IPS-20b (cell line): ENCODE measurements at regions not wholly inside any gene's neighbourhood (a gene's known extent, or its start where the extent isn't known, plus 50 kb on each side); places are given as distances from the start of the nearest gene placed in this dataset.

Experiments used
- H3K27ac ChIP-seq: one replicate; pipeline ENCODE4 v1.5.1; 2013; ENCODE audit warnings: low read length
- H3K27me3 ChIP-seq: 2 replicates; pipeline ENCODE4 v1.6.1; 2013; ENCODE audit warnings: mild to moderate bottlenecking, low read length, inconsistent platforms; ENCODE audit not compliant: insufficient read depth
- H3K36me3 ChIP-seq: 2 replicates; pipeline ENCODE4 v1.6.1; 2013; ENCODE audit warnings: low read depth, mild to moderate bottlenecking, inconsistent platforms, low read length, moderate library complexity; ENCODE audit not compliant: insufficient read depth
- H3K4me1 ChIP-seq: 2 replicates; pipeline ENCODE4 v1.6.1; 2013; ENCODE audit warnings: mild to moderate bottlenecking, control low read depth, inconsistent platforms, low read length, moderate library complexity; ENCODE audit not compliant: insufficient read depth
- H3K4me3 ChIP-seq: 2 replicates; pipeline ENCODE4 v1.5.1; 2013; ENCODE audit warnings: mild to moderate bottlenecking, low read length, inconsistent platforms
- H3K9ac ChIP-seq: 2 replicates; pipeline ENCODE4 v1.6.1; 2013; ENCODE audit warnings: low read depth, mild to moderate bottlenecking, inconsistent platforms, low read length, moderate library complexity
- H3K9me3 ChIP-seq: 2 replicates; pipeline ENCODE4 v1.6.1; 2013; ENCODE audit warnings: mild to moderate bottlenecking, low read depth, low read length, inconsistent platforms; ENCODE audit not compliant: insufficient read depth

DNA sequence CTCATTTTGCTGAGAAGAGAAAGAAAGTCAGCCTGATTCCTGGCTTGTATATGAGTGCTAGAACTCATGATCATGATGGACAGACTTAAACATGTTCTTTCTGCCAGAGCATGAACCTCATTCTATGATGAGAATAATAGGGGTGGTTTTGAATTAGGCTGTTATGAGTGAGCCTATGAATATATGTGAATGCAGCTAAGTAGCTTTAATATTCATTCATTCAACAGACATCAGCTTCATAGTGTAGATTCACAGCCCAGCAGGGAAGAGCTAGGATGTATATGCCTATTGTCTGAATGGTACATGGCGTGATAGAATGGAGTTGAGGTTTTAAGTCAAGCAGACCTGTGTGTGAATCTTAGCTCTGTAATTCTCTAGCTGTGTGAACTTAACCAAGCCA is 573.2 kb downstream of the DHX35 start:
- Histone ChIP-seq H3K27me3 (no peaks in the 10 kb centered on the region), H3K4me3 (no peak overlapping the region), H3K9me3 (no peaks in the 10 kb centered on the region), H3K27ac (no peak overlapping the region), H3K36me3 (no peaks in the 10 kb centered on the region), H3K4me1 (peaks cover 15% of the 10 kb centered on the region; the same call in 1 of the 2 replicates), H3K9ac (no peak overlapping the region)

DNA sequence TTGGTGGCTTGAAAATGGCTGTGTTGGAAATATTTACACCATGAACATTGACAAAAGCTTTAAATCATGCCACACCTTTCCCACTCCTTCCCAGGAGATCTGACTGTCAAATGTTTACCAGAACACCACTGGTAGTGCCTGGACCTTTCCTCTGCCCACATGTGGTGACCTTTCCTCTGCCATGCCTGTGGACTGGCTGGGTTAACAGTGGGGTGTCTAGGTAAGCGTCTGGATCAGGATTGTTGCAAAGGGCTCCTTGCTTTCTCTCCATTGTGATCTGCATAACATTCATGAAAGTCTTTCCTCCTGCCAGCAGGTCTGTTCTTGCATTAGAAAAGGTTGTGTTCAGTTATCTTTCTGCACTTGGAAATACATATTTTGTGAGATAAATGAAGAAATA is 572.7 kb downstream of the DHX35 start:
- H3K36me3 ChIP-seq: no peaks in the 10 kb centered on the region
- H3K9ac ChIP-seq: no peak overlapping the region
- H3K4me3 ChIP-seq: no peak overlapping the region
- H3K27ac ChIP-seq: no peak overlapping the region
- H3K9me3 ChIP-seq: no peaks in the 10 kb centered on the region
- H3K4me1 ChIP-seq: peaks cover 15% of the 10 kb centered on the region; the same call in 1 of the 2 replicates
- no peaks in the 10 kb centered on the region for H3K27me3 ChIP-seq

DNA sequence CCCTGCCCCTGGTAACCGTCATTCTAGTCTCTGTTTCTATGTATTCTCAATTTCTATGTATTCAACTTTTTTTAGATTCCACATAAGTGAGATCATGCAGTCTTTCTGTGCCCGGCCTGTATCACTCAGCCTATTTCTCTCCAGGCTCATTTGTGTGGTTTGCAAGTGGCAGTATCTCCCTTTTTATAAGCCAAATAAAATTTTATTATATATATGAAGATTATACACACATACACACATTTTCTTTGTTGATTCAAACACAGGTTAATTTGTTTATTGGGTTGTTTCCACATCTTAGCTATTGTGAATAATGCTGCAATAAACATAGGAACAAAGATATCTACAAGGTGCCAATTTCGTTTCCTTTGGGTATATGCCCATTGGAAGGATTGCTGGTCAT is 571.7 kb downstream of the DHX35 start:
- H3K27me3 ChIP-seq: no peaks in the 10 kb centered on the region
- H3K27ac ChIP-seq: no peak overlapping the region
- H3K4me3 ChIP-seq: no peak overlapping the region
- no peak overlapping the region for H3K9ac ChIP-seq
- H3K9me3 ChIP-seq: no peaks in the 10 kb centered on the region
- peaks cover 15% of the 10 kb centered on the region; the same call in 1 of the 2 replicates for H3K4me1 ChIP-seq
- H3K36me3 ChIP-seq: no peaks in the 10 kb centered on the region

DNA sequence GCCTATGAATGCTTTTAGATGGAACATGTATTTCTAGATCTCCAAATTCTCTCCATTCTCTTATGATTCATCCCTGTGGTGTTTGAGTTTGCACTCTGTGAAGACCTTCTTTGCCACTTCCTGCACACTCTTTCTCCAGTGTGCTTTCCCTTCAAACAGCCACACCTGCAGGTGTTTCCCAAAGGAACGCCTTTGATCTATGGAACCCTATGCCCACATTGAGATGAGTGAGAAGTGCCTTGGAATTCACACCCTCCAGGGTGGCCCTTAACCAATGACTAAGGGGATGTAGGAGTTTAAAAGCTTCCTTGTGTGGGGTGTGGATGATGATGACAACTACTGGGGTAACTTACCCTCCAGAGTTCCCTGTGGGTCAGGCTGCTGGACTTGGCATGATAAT is 570.1 kb downstream of the DHX35 start:
- no peak overlapping the region for H3K9ac ChIP-seq
- no peak overlapping the region for H3K4me3 ChIP-seq
- no peak overlapping the region for H3K27ac ChIP-seq
- H3K4me1 ChIP-seq: peaks cover 15% of the 10 kb centered on the region; the same call in 1 of the 2 replicates
- no peaks in the 10 kb centered on the region for H3K9me3 ChIP-seq
- no peaks in the 10 kb centered on the region for H3K27me3 ChIP-seq
- no peaks in the 10 kb centered on the region for H3K36me3 ChIP-seq

DNA sequence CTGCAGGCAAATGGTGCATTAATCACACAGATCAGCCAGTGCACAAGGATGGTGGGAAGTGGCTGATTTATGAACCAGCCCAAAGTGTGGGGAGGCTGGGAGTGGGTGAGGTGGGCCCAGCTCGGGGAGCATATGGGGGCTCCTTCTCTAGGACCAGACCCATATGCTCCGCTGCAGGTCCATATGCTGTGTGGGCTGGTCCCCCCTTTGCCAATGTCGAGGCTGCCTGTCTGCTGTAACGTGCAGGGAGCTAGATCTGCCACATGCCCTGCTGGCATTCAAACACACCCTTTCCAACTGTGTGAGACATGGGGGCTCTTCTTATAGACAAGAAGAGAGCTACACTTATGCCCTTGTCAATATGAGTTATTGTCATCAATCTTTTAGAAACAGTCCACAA is 566.3 kb downstream of the DHX35 start:
- Histone ChIP-seq H3K4me1 (0 out of 2 replicates have a peak, but pooled peaks cover 2% of the 10 kb centered on the region), H3K27ac (no peak overlapping the region), H3K4me3 (no peak overlapping the region), H3K9ac (no peak overlapping the region), H3K36me3 (no peaks in the 10 kb centered on the region), H3K9me3 (no peaks in the 10 kb centered on the region), H3K27me3 (no peaks in the 10 kb centered on the region)

DNA sequence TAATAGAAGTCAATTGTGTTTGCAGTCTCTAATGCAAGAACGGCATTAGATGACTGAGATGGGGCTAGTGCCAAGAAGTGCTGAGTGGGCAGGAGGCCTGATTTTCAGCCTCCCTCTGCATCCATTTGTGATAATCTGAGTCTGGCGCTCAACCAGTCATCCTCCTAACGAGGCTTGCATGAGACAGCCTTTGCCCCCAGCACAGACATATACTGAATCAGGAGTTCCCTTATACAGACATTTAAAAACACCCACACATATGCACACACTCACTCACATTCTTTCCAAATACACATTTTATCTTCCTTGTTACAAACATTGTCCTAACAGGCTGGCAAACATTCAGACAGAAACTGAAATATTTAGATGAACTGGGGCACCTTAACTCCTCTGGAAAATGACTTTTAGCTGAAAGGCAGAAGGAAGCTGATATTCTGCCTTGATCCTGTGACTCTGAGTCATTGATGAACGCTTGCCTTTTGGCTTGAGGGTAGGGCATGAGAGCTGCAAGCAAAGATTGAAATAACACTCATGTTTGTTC is 562.3 kb downstream of the DHX35 start:
- H3K4me3 ChIP-seq: no peak overlapping the region
- no peaks in the 10 kb centered on the region for H3K4me1 ChIP-seq
- H3K9ac ChIP-seq: no peak overlapping the region
- H3K27ac ChIP-seq: no peak overlapping the region
- H3K9me3 ChIP-seq: no peaks in the 10 kb centered on the region
- H3K36me3 ChIP-seq: no peaks in the 10 kb centered on the region
- no peaks in the 10 kb centered on the region for H3K27me3 ChIP-seq

DNA sequence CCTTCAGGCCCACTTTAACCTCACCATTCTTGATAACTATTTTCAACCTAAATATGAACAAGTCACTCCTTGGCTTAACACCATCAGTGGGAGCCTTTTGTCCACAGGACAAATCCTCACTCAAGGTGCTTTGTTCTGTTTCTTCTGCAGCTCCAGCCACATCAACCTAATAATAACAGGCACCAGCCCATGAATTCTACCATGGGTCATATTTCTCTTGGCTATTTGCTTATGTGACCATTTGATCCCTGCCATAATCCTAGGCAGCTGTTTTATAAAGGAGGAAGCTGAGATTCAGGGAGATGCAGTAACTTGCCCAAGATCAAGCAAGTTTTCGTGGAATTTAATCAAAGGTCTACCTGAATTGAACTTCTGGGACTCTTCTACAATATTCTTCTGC is 561.3 kb downstream of the DHX35 start:
- H3K27ac ChIP-seq: no peak overlapping the region
- no peak overlapping the region for H3K9ac ChIP-seq
- no peaks in the 10 kb centered on the region for H3K27me3 ChIP-seq
- no peaks in the 10 kb centered on the region for H3K4me1 ChIP-seq
- H3K9me3 ChIP-seq: no peaks in the 10 kb centered on the region; the same call in 1 of the 2 replicates
- no peaks in the 10 kb centered on the region for H3K36me3 ChIP-seq
- no peak overlapping the region for H3K4me3 ChIP-seq

DNA sequence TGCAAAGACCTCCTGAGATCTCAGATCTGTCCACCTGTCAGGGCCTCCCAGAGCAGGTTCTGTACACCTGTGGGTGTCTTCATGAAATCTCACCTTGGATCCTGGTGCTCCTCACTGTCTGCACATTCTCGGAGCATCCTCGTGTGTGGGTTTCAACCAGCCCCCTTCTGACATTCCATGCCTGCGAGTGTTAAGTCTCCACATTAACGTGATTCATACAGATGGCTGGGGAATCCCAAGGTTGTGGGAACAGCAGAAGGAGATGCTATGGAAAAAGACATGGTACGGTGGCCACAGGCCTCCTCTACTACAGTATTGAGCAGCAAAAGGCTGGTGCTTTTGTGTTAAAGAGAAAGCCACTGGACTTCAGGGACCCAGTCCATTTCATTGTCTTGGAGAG is 556.5 kb downstream of the DHX35 start:
- Histone ChIP-seq H3K27ac (no peak overlapping the region), H3K27me3 (no peaks in the 10 kb centered on the region), H3K9me3 (no peaks in the 10 kb centered on the region; the same call in 1 of the 2 replicates), H3K36me3 (no peaks in the 10 kb centered on the region), H3K4me3 (no peak overlapping the region), H3K4me1 (no peaks in the 10 kb centered on the region), H3K9ac (no peak overlapping the region)

DNA sequence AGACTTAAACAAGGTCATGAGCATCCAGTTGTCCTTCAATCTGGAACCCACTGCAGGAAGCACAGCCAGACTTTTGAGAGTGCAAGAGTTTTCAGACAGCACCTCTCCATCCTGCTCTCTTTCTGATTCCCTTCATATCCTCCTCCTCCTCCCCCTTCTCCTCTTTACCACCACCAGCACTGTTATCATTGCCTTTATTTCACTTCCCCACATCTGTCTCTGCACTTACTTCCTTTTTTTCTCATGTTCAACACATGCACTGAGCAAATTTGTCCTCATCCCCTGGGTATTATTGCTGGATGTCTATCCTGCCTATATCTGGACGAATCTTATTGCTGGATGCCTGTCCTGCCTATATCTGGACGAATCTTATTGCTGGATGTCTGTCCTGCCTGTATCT is 554.8 kb downstream of the DHX35 start:
- Histone ChIP-seq H3K4me3 (no peak overlapping the region), H3K9ac (no peak overlapping the region), H3K4me1 (no peaks in the 10 kb centered on the region), H3K27ac (no peak overlapping the region), H3K27me3 (no peaks in the 10 kb centered on the region), H3K36me3 (no peaks in the 10 kb centered on the region), H3K9me3 (no peaks in the 10 kb centered on the region; the same call in 1 of the 2 replicates)

DNA sequence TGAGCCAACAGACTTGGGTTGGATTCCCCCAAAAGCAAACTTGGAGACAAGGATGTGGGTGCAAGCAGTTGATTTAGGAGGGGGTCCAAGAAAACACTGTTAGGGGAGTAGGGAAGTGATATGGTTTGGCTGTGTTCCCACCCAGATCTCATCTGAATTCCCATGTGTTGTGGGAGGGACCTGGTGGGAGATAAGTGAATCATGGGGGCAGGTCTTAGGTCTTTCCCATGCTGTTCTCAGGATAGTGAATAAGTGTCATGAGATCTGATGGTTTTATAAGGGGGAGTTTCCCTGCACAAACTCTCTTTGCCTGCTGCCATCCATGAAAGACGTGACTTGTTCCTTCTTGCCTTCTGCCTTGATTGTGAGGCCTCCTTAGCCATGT is 542.6 kb downstream of the DHX35 start:
- Histone ChIP-seq H3K36me3 (no peaks in the 10 kb centered on the region), H3K9ac (no peak overlapping the region), H3K27ac (no peak overlapping the region), H3K4me3 (no peak overlapping the region), H3K9me3 (no peaks in the 10 kb centered on the region), H3K4me1 (peaks cover 3% of the 10 kb centered on the region; the same call in 1 of the 2 replicates), H3K27me3 (no peaks in the 10 kb centered on the region)

DNA sequence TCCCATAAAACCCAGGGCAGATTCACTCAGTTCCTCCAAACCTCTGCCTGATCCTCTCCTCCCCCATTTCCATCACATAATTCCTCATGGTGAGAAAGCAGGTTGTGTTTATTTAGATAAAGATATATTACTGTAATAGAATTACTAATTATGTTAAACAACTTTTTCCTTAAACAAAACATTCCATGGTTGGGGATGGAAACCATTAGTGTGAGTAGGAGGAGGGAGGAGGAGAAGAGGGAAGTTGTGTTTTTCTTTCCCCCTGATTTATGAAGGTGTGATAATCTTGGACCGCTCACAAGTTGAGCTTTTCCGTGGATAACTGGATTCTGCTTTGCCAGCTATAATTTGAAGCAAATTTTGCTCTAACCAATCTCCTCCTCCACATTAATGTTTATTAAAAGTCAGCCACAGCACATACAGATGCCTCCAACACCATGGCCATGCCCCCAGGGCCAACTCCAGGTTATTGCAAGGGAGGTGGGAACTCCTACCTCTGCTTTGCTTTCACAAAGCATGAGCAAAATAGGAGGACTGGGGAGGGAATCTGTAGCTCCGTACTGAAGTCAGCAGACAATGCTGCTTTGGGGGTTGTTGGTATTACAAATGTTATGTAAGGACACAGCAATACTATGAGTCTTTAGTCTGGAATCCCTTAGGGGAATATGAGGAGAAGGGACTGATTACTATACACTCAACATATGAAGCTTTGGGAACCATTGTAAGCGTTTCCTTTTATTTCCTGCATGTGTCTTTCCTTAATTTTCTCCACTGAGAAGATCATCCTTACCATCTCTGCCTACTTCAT is 542.0 kb downstream of the DHX35 start:
- Histone ChIP-seq H3K4me1 (peaks cover 3% of the 10 kb centered on the region; the same call in 1 of the 2 replicates), H3K27ac (no peak overlapping the region), H3K9ac (no peak overlapping the region), H3K4me3 (no peak overlapping the region), H3K27me3 (no peaks in the 10 kb centered on the region), H3K36me3 (no peaks in the 10 kb centered on the region), H3K9me3 (no peaks in the 10 kb centered on the region)

DNA sequence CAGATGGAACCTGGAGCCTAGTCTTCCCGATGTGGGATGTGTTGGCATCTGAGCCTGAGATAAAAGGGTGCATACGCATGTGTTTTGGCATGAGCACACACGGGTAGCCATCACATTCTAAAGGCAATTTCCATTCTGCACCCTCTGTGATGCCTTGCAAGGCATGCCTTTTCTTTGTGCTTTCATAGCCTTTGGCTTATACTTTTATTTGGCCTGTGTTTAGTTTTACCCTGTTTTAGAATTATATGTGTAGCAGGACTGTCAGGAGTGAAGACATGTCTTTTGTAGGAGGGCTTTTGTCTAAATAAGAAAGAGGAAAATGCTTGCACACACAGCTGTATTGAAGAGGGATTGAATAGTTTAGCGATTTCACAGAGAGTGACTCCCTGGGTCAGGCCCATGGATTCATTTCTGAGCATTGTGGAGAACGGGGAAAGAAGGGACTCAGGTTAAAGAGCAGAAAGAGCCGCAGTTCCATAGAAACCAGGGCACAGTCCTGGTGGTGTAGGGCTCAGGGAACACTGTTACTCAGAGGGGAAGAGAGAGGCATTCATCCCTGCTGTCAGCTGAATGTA is 530.2 kb downstream of the DHX35 start:
- Histone ChIP-seq H3K36me3 (no peaks in the 10 kb centered on the region), H3K4me1 (no peaks in the 10 kb centered on the region), H3K9ac (no peak overlapping the region), H3K4me3 (no peak overlapping the region), H3K9me3 (no peaks in the 10 kb centered on the region; the same call in 1 of the 2 replicates), H3K27me3 (no peaks in the 10 kb centered on the region), H3K27ac (no peak overlapping the region)
